HEK293 (cell line): ENCODE measurements at regions not wholly inside any gene's neighbourhood (a gene's known extent, or its start where the extent isn't known, plus 50 kb on each side); places are given as distances from the start of the nearest gene placed in this dataset.

ENCODE experiments used
- CTCF ChIA-PET: fragments of 350-600 bp; formaldehyde crosslinking; extraction: SDS; loops from one replicate; lab custom pipeline; 2021; ENCODE audit warnings: antibody characterized with exemption; lab: Yijun Ruan, JAX
- POLR2A ChIA-PET: fragments of 300-600 bp; formaldehyde crosslinking; extraction: SDS; loops from one replicate; lab custom pipeline; 2020; ENCODE audit warnings: antibody characterized with exemption, inconsistent platforms; lab: Yijun Ruan, JAX
- H3K27ac ChIP-seq: fragments of 200-500 bp; sonication (Bioruptor generic); 2 replicates; pipeline ENCODE4 v1.5.1; 2014; ENCODE audit warnings: low read depth, low read length, control low read depth, inconsistent platforms; ENCODE audit errors: extremely low read depth
- H3K36me3 ChIP-seq, 2 experiments: fragments of 200-500 bp in 1 of 2; sonication (Bioruptor generic) in 1 of 2; 1 replicate in 1 of 2; 2 replicates in 1 of 2; pipeline ENCODE4 v1.5.1; 2014 to 2017; ENCODE audit warnings: inconsistent platforms in 2 of 2, low read length in 2 of 2; ENCODE audit not compliant: control insufficient read depth in 2 of 2, insufficient read depth in 1 of 2
- H3K4me1 ChIP-seq: fragments of 200-500 bp; sonication (Bioruptor generic); 2 replicates; pipeline ENCODE4 v1.5.1; 2014; ENCODE audit warnings: mild to moderate bottlenecking, low read length, inconsistent platforms; ENCODE audit not compliant: control insufficient read depth, insufficient read depth
- H3K4me3 ChIP-seq: 2 replicates; pipeline ENCODE4 v1.5.1; 2011; ENCODE audit warnings: low read depth, mild to moderate bottlenecking, control low read depth, low read length, moderate library complexity
- H3K9me3 ChIP-seq: fragments of 200-500 bp; sonication (Bioruptor generic); 2 replicates; pipeline ENCODE4 v1.5.1; 2014; ENCODE audit warnings: low read depth, low read length, inconsistent platforms; ENCODE audit not compliant: control insufficient read depth, insufficient read depth
- GLIS1 ChIP-seq: fragments of 450-650 bp; formaldehyde crosslinking; IDR thresholded peaks from 2 replicates; pipeline ENCODE4 v1.5.1; 2016; ENCODE audit warnings: missing biosample characterization, missing genetic modification characterization
- KLF1 ChIP-seq: fragments of 450-650 bp; formaldehyde crosslinking; IDR thresholded peaks from 2 replicates; pipeline ENCODE4 v1.5.1; 2016; ENCODE audit warnings: missing biosample characterization, missing genetic modification characterization
- SP3 ChIP-seq: fragments of 450-650 bp; formaldehyde crosslinking; IDR thresholded peaks from 2 replicates; pipeline ENCODE4 v1.5.1; 2016; ENCODE audit warnings: missing biosample characterization, missing genetic modification characterization
- ZBTB20 ChIP-seq: fragments of 450-650 bp; formaldehyde crosslinking; IDR thresholded peaks from 2 replicates; pipeline ENCODE4 v1.5.1; 2016; ENCODE audit warnings: missing biosample characterization, missing genetic modification characterization
- ZNF202 ChIP-seq: fragments of 450-650 bp; formaldehyde crosslinking; IDR thresholded peaks from 2 replicates; pipeline ENCODE4 v1.5.1; 2016; ENCODE audit warnings: missing biosample characterization, missing genetic modification characterization, borderline replicate concordance
- ZNF223 ChIP-seq: fragments of 450-650 bp; formaldehyde crosslinking; IDR thresholded peaks from 2 replicates; pipeline ENCODE4 v1.5.1; 2016; ENCODE audit warnings: missing biosample characterization, missing genetic modification characterization
- ZNF239 ChIP-seq: fragments of 450-650 bp; formaldehyde crosslinking; IDR thresholded peaks from 2 replicates; pipeline ENCODE4 v1.5.1; 2016; ENCODE audit warnings: missing biosample characterization, missing genetic modification characterization
- ZNF26 ChIP-seq: fragments of 450-650 bp; formaldehyde crosslinking; IDR thresholded peaks from 2 replicates; pipeline ENCODE4 v1.5.1; 2016; ENCODE audit warnings: missing biosample characterization, missing genetic modification characterization
- ZNF302 ChIP-seq: fragments of 450-650 bp; formaldehyde crosslinking; IDR thresholded peaks from 2 replicates; pipeline ENCODE4 v1.5.1; 2016; ENCODE audit warnings: missing biosample characterization, missing genetic modification characterization, low read depth
- ZNF366 ChIP-seq: fragments of 450-650 bp; formaldehyde crosslinking; conservative IDR thresholded peaks from 2 replicates; pipeline ENCODE4 v1.5.1; 2016; ENCODE audit warnings: missing biosample characterization, missing genetic modification characterization
- ZNF529 ChIP-seq: fragments of 450-650 bp; formaldehyde crosslinking; IDR thresholded peaks from 2 replicates; pipeline ENCODE4 v1.5.1; 2017; ENCODE audit warnings: missing genetic modification characterization, missing biosample characterization; ENCODE audit not compliant: insufficient replicate concordance
- ZNF596 ChIP-seq: fragments of 450-650 bp; IDR thresholded peaks from 2 replicates; pipeline ENCODE4 v1.5.0; 2018; ENCODE audit warnings: missing biosample characterization, mild to moderate bottlenecking, missing genetic modification characterization, moderate library complexity
- ZNF624 ChIP-seq: fragments of 450-650 bp; formaldehyde crosslinking; IDR thresholded peaks from 2 replicates; pipeline ENCODE4 v1.5.1; 2017; ENCODE audit warnings: missing biosample characterization, missing genetic modification characterization
- ZNF664 ChIP-seq: fragments of 450-650 bp; formaldehyde crosslinking; IDR thresholded peaks from 2 replicates; pipeline ENCODE4 v1.5.1; 2016; ENCODE audit warnings: missing biosample characterization, missing genetic modification characterization
- ZNF747 ChIP-seq: fragments of 450-650 bp; formaldehyde crosslinking; IDR thresholded peaks from 2 replicates; pipeline ENCODE4 v1.5.1; 2016; ENCODE audit warnings: missing biosample characterization, missing genetic modification characterization
- ZNF792 ChIP-seq: fragments of 450-650 bp; formaldehyde crosslinking; IDR thresholded peaks from 2 replicates; pipeline ENCODE4 v1.5.1; 2016; ENCODE audit warnings: missing biosample characterization, missing genetic modification characterization
- TF ChIP-seq, protein P1 (sequence below): fragments of 450-650 bp; formaldehyde crosslinking; IDR thresholded peaks from 2 replicates; pipeline ENCODE4 v1.5.1; 2016; ENCODE audit warnings: missing biosample characterization, missing genetic modification characterization
- TF ChIP-seq, protein P2 (sequence below): IDR thresholded peaks from 2 replicates; pipeline ENCODE4 v1.6.1; 2011; ENCODE audit warnings: mild to moderate bottlenecking, low read depth, low read length, borderline replicate concordance
- TF ChIP-seq, protein P3 (sequence below): fragments of 450-650 bp; formaldehyde crosslinking; IDR thresholded peaks from 2 replicates; pipeline ENCODE4 v1.5.1; 2016; ENCODE audit warnings: missing biosample characterization, missing genetic modification characterization
- TF ChIP-seq, protein P4 (sequence below): fragments of 450-650 bp; formaldehyde crosslinking; IDR thresholded peaks from 2 replicates; pipeline ENCODE4; 2016; ENCODE audit warnings: missing biosample characterization, missing genetic modification characterization
- TF ChIP-seq, protein P5 (sequence below): fragments of 450-650 bp; formaldehyde crosslinking; IDR thresholded peaks from 2 replicates; pipeline ENCODE4 v1.5.0; 2017; ENCODE audit warnings: missing biosample characterization, missing genetic modification characterization, borderline replicate concordance

DNA sequence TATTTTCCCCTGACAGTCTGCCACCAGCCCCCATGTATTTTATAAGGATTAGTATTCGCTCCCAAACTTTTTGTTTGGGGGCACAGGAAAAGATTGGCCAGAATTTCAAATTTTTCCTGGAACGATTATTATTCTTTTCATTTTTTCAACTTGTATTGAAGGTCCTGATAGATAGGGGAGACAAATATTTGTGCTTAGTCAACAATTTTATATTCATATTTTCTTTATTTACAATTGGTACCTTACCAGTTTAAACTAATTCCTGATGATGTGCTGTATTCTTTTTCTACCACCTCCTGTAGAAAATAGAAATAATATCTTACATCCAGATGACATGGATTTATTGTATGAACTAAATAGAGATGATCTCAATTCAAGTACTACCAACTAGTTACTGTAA is 60.7 kb upstream of the TSLP start (continued):
- TF ChIP-seq, protein P1, sequence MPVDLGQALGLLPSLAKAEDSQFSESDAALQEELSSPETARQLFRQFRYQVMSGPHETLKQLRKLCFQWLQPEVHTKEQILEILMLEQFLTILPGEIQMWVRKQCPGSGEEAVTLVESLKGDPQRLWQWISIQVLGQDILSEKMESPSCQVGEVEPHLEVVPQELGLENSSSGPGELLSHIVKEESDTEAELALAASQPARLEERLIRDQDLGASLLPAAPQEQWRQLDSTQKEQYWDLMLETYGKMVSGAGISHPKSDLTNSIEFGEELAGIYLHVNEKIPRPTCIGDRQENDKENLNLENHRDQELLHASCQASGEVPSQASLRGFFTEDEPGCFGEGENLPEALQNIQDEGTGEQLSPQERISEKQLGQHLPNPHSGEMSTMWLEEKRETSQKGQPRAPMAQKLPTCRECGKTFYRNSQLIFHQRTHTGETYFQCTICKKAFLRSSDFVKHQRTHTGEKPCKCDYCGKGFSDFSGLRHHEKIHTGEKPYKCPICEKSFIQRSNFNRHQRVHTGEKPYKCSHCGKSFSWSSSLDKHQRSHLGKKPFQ (tag by site-specific recombination): no peak
- TF ChIP-seq ZNF747 (no peak), ZNF302 (tag by site-specific recombination) (no peak), ZNF792 (tag by site-specific recombination) (no peak), ZNF529 (tag by site-specific recombination) (no peak), ZNF239 (tag by site-specific recombination) (no peak), ZNF366 (tag by site-specific recombination) (no peak), GLIS1 (no peak)
- TF ChIP-seq, protein P2, sequence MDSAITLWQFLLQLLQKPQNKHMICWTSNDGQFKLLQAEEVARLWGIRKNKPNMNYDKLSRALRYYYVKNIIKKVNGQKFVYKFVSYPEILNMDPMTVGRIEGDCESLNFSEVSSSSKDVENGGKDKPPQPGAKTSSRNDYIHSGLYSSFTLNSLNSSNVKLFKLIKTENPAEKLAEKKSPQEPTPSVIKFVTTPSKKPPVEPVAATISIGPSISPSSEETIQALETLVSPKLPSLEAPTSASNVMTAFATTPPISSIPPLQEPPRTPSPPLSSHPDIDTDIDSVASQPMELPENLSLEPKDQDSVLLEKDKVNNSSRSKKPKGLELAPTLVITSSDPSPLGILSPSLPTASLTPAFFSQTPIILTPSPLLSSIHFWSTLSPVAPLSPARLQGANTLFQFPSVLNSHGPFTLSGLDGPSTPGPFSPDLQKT: no peak
- TF ChIP-seq, protein P3, sequence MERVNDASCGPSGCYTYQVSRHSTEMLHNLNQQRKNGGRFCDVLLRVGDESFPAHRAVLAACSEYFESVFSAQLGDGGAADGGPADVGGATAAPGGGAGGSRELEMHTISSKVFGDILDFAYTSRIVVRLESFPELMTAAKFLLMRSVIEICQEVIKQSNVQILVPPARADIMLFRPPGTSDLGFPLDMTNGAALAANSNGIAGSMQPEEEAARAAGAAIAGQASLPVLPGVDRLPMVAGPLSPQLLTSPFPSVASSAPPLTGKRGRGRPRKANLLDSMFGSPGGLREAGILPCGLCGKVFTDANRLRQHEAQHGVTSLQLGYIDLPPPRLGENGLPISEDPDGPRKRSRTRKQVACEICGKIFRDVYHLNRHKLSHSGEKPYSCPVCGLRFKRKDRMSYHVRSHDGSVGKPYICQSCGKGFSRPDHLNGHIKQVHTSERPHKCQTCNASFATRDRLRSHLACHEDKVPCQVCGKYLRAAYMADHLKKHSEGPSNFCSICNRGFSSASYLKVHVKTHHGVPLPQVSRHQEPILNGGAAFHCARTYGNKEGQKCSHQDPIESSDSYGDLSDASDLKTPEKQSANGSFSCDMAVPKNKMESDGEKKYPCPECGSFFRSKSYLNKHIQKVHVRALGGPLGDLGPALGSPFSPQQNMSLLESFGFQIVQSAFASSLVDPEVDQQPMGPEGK: no peak
- TF ChIP-seq, protein P4, sequence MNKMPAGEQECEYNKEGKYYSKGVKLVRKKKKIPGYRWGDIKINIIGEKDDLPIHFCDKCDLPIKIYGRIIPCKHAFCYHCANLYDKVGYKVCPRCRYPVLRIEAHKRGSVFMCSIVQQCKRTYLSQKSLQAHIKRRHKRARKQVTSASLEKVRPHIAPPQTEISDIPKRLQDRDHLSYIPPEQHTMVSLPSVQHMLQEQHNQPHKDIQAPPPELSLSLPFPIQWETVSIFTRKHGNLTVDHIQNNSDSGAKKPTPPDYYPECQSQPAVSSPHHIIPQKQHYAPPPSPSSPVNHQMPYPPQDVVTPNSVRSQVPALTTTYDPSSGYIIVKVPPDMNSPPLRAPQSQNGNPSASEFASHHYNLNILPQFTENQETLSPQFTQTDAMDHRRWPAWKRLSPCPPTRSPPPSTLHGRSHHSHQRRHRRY (tag by site-specific recombination): no peak

- Histone ChIP-seq H3K36me3 (no peaks in the 10 kb centered on the region), H3K27ac (no peak overlapping the region), H3K4me1 (no peaks in the 10 kb centered on the region), H3K4me3 (no peak overlapping the region), H3K9me3 (no peaks in the 10 kb centered on the region)
- ChIA-PET POLR2A (no interaction called here), CTCF (no interaction called here)
- TF ChIP-seq, protein P5, sequence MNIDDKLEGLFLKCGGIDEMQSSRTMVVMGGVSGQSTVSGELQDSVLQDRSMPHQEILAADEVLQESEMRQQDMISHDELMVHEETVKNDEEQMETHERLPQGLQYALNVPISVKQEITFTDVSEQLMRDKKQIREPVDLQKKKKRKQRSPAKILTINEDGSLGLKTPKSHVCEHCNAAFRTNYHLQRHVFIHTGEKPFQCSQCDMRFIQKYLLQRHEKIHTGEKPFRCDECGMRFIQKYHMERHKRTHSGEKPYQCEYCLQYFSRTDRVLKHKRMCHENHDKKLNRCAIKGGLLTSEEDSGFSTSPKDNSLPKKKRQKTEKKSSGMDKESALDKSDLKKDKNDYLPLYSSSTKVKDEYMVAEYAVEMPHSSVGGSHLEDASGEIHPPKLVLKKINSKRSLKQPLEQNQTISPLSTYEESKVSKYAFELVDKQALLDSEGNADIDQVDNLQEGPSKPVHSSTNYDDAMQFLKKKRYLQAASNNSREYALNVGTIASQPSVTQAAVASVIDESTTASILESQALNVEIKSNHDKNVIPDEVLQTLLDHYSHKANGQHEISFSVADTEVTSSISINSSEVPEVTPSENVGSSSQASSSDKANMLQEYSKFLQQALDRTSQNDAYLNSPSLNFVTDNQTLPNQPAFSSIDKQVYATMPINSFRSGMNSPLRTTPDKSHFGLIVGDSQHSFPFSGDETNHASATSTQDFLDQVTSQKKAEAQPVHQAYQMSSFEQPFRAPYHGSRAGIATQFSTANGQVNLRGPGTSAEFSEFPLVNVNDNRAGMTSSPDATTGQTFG (tag by site-specific recombination): no peak
- TF ChIP-seq SP3 (tag by site-specific recombination): no peak
- TF ChIP-seq KLF1: no peak
- no peak for TF ChIP-seq ZNF223
- no peak for TF ChIP-seq ZBTB20 (tag by site-specific recombination)
- no peak for TF ChIP-seq ZNF624 (tag by site-specific recombination)
- no peak for TF ChIP-seq ZNF596 (tag by site-specific recombination)
- TF ChIP-seq ZNF202: no peak
- no peak for TF ChIP-seq ZNF26 (tag by site-specific recombination)
- no peak for TF ChIP-seq ZNF664 (tag by site-specific recombination)
These were observed 58.5 kb upstream of the TSLP start for GRCh38 chr5:111013011-111013410.
